ENCODE measurements at regions not wholly inside any gene's neighbourhood (a gene's known extent, or its start where the extent isn't known, plus 50 kb on each side); places are given as distances from the start of the nearest gene placed in this dataset.

- H3K4me3 ChIP-seq, result no peak overlapping the region
- intact Hi-C loops (cut with DNase I), result no loop called here
- TF ChIP-seq POLR2A (IDR thresholded peaks at IDR 0.05), result no peak
- TF ChIP-seq POLR2AphosphoS5 (IDR thresholded peaks at IDR 0.05; ENCODE audit: insufficient read depth in 1 of 2, low read depth in 1 of 2), result no peak
- TF ChIP-seq CTCF (IDR thresholded peaks at IDR 0.05), result no peak
- no peaks in the 10 kb centered on the region for H3K4me1 ChIP-seq
- H3K27me3 ChIP-seq, result no peaks in the 10 kb centered on the region
- no peak overlapping the region for H3K27ac ChIP-seq
- H3K9me3 ChIP-seq, result no peaks in the 10 kb centered on the region
- no peak for DNase-seq (ENCODE audit: extremely low spot score in 2 of 2)
- no peaks in the 10 kb centered on the region for H3K36me3 ChIP-seq
Measured at GRCh38 chr13:74434782-74435181, 300.6 kb upstream of the KLF12 start.

GRCh38 chr13:74424455-74424854 is 290.3 kb upstream of the KLF12 start:
- Histone ChIP-seq H3K9me3 (no peaks in the 10 kb centered on the region), H3K27me3 (no peaks in the 10 kb centered on the region), H3K27ac (no peak overlapping the region), H3K4me1 (no peaks in the 10 kb centered on the region), H3K36me3 (no peaks in the 10 kb centered on the region), H3K4me3 (no peak overlapping the region)
- no peak for TF ChIP-seq POLR2AphosphoS5 (IDR thresholded peaks at IDR 0.05; ENCODE audit: insufficient read depth in 1 of 2, low read depth in 1 of 2)
- no peak for TF ChIP-seq CTCF (IDR thresholded peaks at IDR 0.05)
- TF ChIP-seq POLR2A (IDR thresholded peaks at IDR 0.05), result no peak
- intact Hi-C loops (cut with DNase I), result no loop called here
- no peak for DNase-seq (ENCODE audit: extremely low spot score in 2 of 2)

GRCh38 chr13:74423434-74423833 is 289.2 kb upstream of the KLF12 start:
- intact Hi-C loops (cut with DNase I), result no loop called here
- H3K4me3 ChIP-seq, result no peak overlapping the region
- H3K27ac ChIP-seq, result no peak overlapping the region
- no peaks in the 10 kb centered on the region for H3K27me3 ChIP-seq
- H3K4me1 ChIP-seq, result no peaks in the 10 kb centered on the region
- no peak for DNase-seq (ENCODE audit: extremely low spot score in 2 of 2)
- TF ChIP-seq POLR2AphosphoS5 (IDR thresholded peaks at IDR 0.05; ENCODE audit: insufficient read depth in 1 of 2, low read depth in 1 of 2), result no peak
- TF ChIP-seq CTCF (IDR thresholded peaks at IDR 0.05), result no peak
- no peaks in the 10 kb centered on the region for H3K9me3 ChIP-seq
- H3K36me3 ChIP-seq, result no peaks in the 10 kb centered on the region

- TF ChIP-seq CTCF (IDR thresholded peaks at IDR 0.05) (no peak), POLR2AphosphoS5 (IDR thresholded peaks at IDR 0.05; ENCODE audit: insufficient read depth in 1 of 2, low read depth in 1 of 2) (no peak), POLR2A (IDR thresholded peaks at IDR 0.05) (no peak)
- Histone ChIP-seq H3K27me3 (no peaks in the 10 kb centered on the region), H3K9me3 (no peaks in the 10 kb centered on the region), H3K4me1 (no peaks in the 10 kb centered on the region), H3K4me3 (no peak overlapping the region), H3K27ac (no peak overlapping the region), H3K36me3 (no peaks in the 10 kb centered on the region)
- no peak for DNase-seq (ENCODE audit: extremely low spot score in 2 of 2)
- intact Hi-C loops (cut with DNase I), result no loop called here
Measured at GRCh38 chr13:74414458-74414857, 280.3 kb upstream of the KLF12 start.

GRCh38 chr13:74413482-74413881 is 279.3 kb upstream of the KLF12 start:
- TF ChIP-seq POLR2AphosphoS5 (IDR thresholded peaks at IDR 0.05; ENCODE audit: insufficient read depth in 1 of 2, low read depth in 1 of 2) (no peak), POLR2A (IDR thresholded peaks at IDR 0.05) (no peak), CTCF (IDR thresholded peaks at IDR 0.05) (no peak)
- H3K4me3 ChIP-seq, result no peak overlapping the region
- H3K4me1 ChIP-seq, result no peaks in the 10 kb centered on the region
- H3K27me3 ChIP-seq, result no peaks in the 10 kb centered on the region
- no peaks in the 10 kb centered on the region for H3K36me3 ChIP-seq
- intact Hi-C loops (cut with DNase I), result no loop called here
- no peak overlapping the region for H3K27ac ChIP-seq
- H3K9me3 ChIP-seq, result no peaks in the 10 kb centered on the region
- DNase-seq (ENCODE audit: extremely low spot score in 2 of 2), result no peak
